NCI-H226 (cell line): ENCODE measurements at regions not wholly inside any gene's neighbourhood (a gene's known extent, or its start where the extent isn't known, plus 50 kb on each side); places are given as distances from the start of the nearest gene placed in this dataset.

ENCODE experiments used
- DNase-seq: peaks from one replicate; pipeline ENCODE4 v3.0.0-alpha.2; 2015

DNA sequence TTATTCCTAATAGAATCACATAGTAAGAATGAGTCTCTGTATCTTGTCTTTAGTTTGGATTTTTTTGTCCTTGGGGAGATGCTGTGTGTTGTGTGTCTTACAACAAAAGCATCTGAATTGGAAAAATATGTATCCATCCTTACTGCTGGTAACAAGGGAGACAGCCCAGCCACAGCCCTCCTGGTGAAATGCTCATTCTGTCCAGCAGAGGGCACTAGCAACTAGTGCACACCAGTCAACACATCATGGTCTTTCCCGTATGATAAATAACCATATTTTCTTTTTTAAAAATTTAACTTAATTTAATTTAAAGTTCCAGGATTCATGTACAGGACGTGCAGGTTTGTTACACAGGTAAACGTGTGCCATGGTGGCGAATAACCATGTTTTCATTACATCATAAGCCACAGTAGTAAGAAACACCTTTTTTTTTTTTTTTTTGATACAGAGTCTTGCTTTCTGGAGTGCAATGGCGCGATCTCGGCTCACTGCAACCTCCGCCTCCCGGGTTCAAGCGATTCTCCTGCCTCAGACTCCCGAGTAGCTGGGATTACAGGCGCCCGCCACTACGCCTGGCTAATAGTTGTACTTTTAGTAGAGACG lies 245.1 kb downstream of the PTBP2 start:
- peak; percentile 21 for DNase-seq

DNA sequence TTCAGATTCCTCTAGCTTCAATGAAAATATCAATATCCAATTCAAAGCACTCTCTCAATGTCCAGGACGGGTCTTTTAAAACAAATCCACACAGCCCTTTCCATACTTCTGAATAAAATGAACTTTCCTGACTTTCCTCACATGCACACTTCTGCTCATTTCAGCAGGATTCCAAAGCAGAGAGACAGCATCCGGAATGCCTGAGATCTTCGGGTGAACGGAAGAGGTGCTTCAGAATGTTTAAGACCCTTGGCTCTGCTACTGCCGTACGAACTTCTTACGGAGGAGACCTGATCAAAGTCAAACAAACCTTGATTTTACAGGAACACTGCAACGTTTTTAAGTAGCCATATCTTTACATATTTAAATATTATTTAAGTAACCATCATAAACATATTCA lies 245.7 kb downstream of the PTBP2 start:
- DNase-seq, result no peak

DNA sequence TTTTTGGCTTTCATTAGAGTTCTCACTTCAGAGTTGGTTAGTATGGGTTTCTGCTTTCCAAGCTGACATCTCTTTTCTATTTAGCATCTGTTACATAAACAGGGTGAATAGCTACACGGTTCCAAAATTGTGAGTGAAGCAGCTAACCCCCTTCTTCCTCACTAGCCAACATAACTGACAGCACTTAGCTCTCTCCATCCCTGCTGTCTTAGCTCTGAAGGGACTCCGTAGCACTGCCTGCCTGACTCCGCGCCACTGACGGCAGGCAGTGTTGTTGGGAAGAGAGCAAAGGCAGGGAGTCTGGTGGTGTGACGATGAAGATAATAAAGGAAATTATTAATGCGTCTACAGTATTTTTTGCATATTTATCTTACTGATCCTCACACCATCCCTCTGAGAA lies 247.0 kb downstream of the PTBP2 start:
- DNase-seq, result no peak

DNA sequence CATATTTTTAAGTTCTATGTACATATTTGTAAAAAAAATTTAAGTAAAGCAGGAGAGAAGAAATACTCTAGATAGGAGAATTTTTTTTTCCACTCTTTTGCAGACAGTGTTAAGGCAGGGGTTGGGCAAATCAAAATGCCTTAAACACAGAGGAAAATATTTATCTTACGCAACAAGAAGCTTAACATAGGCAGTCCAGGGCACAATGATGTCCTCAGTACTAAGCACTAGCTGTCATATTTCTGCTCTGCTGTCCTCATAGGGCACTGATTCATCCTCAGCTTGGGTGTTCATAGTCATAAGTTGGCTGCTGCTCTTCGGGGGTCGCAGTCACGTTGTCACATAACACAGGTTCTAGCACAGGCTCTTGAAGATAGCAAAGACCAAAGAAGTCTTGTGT lies 247.4 kb downstream of the PTBP2 start:
- no peak for DNase-seq

DNA sequence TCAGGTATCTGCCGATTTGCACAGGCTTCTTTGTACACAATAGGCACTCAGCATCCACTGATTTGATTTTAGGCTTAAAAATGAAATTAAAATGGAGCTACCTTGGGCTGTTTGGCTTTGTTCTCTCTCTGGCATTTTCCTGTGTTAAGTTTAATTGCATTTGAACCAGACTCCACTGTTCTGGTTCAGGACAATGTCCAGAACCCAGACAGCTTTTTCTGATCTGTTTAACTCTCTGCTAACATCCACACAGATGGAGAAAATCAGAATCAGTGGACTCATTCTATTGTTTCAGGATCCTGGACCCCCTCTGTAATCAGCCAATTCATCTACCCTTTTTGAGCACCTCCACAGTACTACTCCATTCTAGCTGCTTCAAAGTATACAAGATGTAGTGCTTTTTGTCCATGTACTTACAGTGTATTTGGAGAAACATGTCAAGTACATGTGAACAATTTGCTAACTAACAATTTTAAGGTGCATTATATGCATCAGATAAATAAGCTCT lies 248.1 kb downstream of the PTBP2 start:
- DNase-seq, result no peak

DNA sequence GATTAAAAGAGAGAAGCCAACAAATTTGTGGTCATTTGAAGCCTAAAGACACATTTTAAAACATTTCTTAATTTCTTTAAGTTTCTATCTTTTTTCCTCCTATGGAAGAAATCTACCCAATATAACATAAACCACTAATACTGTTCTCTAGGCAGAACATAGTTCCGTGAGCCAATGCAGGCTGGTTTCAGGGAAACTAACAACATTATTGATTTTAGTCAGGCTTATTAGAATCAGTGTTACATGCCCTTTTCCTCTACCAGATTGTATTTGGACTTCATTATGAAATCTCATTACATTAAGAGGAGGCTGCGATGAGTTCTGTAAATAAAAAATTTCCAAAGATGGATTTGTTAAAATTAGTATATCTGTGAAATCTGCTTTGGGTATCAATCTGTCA lies 249.9 kb downstream of the PTBP2 start:
- no peak for DNase-seq

DNA sequence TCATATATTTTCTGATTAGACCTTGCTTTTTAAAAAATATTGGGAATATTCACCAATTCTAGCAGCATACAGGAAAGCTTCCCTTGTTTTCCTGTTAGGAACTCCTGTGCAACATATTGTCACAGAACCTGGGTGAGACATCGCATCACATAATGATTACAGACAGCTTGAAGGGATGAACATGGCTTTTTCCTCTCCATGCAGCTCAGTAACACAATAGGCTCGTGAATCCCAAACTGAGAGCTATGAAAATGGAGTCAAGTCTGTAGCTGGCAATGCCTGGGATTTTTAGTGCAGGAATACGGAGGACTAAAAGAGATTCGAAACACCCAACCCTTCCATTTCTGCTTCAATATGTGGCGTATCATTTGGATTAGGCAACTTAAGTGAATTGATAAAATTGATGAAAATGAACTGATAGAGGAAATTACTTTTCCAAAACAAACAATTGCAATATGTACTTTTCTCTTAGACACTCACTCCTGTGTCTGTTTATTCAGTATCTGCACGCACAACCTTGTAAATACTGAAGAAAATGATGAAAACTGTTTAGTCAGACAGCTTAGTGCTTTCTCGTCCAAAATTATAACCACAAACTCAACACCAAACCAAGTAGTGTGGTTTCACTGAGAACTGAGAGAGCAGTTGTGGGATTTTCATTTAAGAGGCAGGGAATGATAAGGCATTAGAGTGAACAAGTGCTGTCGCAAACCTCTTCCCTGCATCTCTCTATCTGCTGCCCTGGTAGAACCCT lies 250.4 kb downstream of the PTBP2 start:
- no peak for DNase-seq

DNA sequence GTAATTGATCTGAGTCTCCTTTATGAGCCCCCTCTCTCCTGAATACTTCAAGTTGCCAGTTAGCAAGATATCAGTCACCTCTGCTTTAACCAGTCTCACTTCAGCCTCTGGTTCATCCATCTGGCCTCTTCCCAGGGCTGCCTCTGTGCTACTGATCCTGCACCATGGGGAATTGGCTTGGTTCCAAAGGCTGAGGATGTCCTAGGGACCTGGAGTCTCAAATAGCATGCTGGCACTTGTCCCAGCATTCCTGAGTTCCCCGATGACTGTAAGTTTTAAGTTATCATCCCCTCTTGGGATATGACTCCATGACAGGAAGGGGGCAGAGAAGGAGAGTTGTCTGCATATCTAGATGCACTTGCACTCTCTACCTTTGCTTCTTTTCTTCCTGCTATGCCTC lies 252.0 kb downstream of the PTBP2 start:
- DNase-seq, result no peak

DNA sequence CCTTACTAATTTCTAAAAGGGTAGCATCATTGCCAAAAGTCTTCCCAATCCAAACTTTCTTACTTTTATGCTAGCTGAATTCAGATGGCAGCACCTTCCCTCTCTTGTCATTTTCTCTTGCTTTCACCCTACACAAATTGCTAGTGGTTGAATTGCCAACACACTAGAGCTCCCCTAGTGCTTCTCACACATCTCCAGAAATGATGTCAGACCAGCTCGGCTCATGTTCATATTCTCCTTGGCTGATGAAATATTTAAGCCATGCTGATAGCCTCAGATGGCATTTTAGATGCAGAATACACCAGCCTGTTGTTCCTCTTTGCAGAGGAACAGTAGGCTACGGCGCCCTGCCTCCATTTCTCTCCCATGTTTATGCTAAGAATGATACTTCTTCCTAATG lies 256.9 kb downstream of the PTBP2 start:
- no peak for DNase-seq

DNA sequence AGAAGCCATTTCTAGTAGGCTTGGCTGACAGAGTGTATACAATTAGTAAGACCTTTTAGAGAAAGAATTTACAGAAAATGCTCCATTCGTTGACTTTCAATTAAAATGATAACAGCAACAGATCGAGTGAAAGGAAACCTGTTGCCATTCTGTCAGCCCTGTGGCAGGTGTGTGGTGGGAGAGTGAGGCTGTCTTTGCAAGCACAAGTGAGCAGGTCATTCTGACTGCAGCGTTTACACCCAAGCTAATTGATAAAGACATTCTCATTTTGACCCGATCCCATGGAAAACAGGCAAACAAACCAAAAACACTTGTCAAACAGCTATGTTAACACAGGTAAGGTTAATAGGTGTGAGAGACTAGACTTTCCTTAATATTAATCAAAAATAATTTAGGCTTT lies 257.3 kb downstream of the PTBP2 start:
- DNase-seq, result no peak

DNA sequence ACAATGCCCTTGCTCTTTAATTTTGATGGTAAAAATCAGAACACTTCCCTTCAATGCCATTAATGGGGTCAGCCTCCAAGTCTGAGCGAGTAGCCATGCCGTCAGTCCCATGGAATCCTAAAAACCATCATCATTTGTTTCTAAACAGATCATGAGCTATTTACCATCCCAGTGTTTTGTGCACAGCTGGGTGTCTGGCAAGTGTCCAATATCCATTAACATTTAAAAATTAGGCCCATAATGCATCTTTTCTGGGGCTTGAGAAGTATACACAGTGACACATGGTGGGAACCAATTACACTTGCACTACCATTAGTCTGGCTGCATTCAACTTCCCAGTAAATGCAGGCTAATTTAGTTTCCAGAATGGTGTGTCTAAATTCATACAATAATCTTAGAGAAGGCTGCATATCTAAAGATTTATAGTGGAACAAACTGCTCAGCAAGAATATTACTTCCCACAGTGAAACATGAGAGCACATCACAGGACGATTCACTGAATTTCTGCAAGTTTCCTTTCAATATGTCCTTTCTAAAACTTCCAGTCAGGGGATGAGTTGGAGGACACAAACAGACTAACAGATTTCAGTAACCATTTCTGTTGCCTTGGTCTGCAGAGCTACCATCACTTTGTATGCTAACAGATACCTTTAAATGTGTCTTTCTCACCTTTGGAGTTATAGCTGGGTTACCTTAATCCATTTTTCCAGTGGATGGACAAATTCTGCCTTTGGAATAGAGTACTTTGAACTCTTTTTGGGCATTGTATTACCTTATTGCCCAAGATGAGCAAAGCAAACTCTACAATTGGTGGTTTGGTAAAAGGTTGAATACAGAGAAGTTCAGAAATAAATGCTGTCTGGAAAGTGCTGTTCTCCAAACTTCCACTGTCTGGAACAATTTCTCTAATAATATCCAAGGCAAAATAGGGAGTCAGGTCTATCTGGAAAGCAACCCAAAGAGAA lies 258.0 kb downstream of the PTBP2 start:
- DNase-seq, result no peak

DNA sequence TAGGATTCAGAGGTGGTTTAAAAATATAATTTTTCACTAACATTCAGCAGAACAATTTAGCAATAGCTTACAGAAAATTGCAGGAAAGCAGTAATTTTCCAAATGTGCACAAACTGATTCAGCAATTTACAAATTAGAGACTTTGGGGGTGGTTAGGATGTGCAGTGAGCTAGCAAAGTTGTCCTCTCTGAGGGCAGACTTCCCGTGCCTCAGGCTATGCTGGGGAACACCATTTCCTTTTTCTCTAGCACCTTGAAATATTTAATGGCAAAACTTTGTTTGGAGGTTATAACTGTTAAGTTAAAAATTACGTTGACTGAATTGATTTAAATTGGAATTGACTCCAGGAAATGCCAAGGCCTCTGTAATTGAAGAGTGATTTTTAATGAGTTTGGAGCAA lies 258.9 kb downstream of the PTBP2 start:
- no peak for DNase-seq

DNA sequence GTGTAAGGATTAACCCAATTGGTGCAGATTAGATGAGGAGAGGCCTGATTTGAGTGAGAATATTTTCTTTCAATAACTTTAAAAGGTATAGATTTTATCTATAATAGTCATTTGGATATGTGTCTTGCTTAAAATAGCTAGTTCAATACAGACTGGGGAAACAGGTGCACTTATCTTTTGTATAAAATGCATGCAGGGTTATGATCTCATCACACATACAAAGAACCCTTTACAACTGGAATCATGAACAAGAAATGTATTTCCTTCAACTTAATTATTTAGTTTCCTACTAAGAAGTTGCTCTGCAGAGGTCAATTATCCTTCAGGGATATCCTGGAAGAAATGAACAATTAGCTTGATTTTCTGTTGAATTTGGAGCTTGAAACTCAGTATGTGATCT lies 259.6 kb downstream of the PTBP2 start:
- no peak for DNase-seq

DNA sequence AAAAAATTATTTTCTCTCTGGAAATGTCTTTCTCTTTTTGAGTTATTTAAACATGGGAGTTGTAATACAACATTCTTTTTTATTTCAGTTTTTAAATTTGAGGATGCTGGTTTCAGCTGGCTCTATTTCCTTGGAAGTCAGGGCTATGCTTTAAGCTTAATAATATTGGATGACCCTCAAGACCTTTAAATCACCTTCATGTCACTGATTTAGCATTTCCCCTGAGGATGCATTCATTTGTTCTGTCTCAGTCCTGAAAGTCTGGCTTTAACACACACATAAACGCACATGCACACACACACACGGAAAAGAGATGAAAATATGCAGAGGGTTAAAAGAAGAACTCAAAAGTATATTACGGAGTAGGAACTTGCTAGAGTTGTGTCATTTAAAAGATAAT lies 260.5 kb downstream of the PTBP2 start:
- DNase-seq, result no peak

DNA sequence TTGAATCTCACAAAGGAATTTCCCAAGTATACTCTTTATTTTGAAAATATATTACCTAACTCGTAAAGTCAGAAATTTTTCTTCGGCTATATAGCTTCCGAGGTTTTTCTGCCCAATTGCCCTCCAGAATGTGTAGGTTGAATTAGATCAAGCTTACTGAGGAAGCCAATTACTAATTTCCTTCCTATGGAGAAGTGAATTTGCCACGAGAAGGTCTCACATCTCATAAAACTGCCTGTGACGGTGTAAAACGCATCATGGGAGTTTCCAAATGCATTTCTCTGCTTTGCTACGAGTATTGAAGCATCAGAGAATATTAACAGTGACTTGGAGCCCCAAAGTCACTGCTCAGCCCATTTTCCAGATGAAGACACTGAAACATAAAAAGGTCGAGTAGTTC lies 262.3 kb downstream of the PTBP2 start:
- no peak for DNase-seq

DNA sequence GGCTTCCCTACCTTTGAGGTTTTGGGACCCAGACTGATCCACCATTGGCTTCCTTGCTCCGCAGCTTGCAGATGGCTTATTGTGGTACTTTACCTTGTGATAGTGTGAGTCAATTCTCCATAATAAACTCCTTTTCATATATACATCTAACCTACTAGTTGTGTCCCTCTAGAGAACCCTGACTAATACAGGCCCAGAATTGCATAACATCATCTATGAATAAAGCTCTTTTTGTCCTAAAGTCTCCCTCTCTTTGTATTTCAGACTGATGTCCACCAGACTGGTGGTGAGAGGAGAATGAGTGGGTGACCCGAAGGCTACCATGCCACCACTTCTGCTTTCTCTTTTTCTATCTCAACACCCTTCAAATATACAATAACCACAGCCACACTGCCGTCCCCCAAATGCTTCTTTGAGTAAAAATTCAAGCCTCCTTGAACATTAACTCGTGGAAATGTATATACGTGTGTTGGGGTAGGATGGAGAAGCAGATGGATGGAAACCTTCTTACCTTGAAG lies 265.7 kb downstream of the PTBP2 start:
- no peak for DNase-seq

DNA sequence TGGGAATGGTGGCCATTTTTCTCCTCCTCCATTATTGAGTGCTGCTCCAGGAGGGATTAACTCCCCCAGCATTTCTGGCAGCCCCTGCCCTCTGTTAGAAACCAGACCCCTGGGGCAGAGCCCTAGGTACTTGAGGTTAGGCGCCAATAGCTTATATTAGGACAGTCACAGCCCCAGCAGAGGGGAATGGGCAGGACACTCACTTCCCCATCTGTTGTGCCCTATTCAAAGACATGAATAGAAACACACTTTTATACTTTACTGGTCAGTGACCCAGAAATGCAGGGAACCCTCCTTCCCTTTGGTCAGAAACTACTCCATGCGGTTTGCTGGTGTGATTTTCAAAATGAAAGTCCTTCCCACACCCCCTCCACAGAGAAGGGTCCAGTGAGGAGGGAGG lies 267.7 kb downstream of the PTBP2 start:
- no peak for DNase-seq

DNA sequence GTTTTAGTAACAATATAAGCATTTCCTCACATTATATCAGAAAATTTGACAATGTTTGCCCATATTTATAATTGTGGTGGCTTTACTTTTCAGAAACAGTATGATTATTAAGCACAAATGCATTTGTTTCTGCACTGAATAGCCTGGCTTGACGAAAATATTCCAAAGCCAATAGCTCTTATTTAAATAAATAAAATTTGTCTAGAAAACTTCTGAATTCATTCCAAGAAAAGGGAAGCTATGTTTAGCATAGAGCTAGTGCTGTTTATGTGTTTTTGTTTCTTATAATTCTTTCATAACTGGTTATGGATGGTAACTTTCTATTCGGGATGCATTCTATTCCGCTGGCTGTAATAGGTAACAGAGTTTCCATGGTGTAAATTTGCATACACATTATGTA lies 268.6 kb downstream of the PTBP2 start:
- DNase-seq, result no peak

DNA sequence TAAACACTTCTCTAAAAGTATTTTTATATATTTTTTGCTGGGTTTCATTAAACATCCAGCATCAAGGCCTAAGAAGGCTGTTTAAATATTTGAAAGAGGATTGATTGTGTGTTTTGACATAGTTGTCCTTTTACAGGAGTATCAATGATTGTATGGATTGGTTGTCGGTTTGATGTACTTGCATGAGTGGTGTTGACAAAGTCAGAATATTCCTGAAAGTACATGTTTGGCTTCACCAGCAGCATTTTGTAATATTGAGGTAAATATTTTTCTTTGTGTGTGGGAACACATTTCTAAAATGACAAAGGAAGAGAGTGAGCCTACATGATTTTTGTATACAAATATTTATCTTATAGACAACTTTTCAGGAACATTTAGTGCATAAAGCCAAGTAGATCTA lies 269.7 kb downstream of the PTBP2 start:
- no peak for DNase-seq

DNA sequence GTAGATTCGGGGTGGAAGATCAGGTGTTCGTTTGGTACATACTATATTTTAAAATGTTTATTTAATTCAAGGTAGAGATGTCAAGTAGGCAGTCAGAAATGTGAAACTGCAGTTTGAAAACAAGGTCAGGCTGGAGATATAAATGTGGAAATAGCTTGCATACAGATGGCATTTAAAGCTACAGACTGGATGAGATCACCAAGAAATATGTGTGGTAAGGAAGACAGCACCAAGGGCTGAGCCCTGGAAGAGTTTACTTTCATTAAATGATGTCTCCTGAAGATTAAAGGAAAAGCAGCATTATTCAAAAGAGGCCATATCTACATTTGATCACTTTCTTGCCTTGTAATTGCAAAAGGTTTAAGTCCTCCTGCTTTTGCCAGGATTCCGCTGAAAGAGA lies 271.3 kb downstream of the PTBP2 start:
- no peak for DNase-seq

DNA sequence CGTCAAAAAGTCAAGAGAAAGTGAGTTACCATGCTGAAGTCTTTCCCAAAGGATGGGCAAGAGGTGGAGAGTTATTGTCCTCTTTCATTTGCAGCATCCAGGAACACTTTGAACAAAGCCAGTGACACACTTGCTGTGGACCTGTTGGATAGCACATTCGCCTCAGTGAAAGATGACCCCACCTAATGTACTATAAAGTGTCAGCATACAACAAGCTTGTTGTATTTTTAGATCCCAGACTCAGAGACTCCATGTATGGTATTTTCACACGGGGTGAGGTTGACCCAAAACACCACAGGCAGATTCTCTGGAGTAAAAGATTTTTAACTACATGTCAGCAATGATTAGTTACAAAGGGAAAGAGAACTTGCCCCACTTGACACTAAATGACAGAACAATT lies 273.8 kb downstream of the PTBP2 start:
- no peak for DNase-seq

DNA sequence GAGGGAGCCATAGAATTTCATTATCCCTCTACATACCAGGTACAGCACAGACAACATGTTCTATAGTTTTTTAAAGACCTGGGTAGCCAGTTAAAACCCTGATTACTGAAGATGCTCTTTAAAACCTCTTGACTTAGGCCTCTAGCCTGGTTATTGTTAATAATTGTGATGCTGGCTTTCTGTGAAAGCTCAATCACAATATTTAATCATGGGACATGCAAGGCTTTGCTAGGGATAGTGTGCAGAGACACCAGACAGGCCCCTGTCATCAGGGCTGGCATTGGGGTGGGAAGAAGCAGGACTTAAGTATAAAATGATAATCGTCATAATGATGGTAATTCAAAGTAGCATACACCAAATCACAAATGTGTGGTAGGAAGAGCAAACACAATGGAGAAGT lies 274.4 kb downstream of the PTBP2 start:
- no peak for DNase-seq

DNA sequence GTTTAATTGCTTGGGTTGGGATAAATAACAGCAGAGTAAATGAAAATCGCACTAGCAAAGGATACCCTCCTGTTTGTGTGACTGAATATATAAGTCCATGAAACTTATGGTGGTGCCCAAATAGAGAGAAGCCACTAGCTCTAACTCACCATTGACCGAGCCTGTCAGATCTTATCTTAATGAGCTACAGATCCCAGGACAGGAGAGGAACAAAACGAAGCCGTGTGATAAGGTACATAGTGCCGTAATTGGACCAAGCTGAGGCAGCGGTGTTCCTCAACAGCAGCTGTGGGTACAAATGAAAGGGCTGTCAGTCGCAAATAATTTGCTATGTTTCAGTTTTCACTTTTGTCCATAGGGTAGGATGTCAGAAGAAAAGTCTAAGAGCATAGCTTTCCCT lies 276.1 kb downstream of the PTBP2 start:
- no peak for DNase-seq

DNA sequence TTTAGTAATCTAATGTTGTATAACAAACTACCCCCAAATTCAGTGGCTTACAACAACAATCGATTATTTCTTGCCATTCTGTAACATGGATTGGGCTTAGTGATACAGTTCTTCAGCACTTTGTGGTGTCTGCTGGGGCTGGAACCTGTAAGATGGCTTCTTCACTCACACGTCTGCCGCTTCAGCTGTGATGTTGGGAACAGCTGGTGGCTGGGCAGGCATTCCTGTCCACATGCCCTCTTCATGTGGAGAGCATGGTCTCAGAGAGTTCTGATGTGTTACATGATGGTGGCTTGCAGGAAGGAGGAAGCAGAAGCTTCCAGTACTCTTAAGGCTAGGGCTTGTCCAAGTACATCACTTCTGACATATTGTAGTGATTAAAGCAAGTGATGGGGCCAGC lies 276.9 kb downstream of the PTBP2 start:
- DNase-seq, result no peak
